HG02885 (cell line): ENCODE measurements at regions not wholly inside any gene's neighbourhood (a gene's known extent, or its start where the extent isn't known, plus 50 kb on each side); places are given as distances from the start of the nearest gene placed in this dataset.
A peak's percentile ranks its signal among the peaks of the same experiment; 100 is the strongest.

Experiments
- ATAC-seq: cut with Tn5 transposase; IDR thresholded peaks from one replicate; pipeline ENCODE4 v1.9.1; 2021; ENCODE audit warnings: mild to moderate bottlenecking; ENCODE audit not compliant: unreplicated experiment, poor library complexity

- no peak for ATAC-seq
Observed at GRCh38 chr7:130894146-130894908, 160.3 kb upstream of the KLF14 start.

GRCh38 chr7:130894909-130895750 is 161.1 kb upstream of the KLF14 start:
- ATAC-seq, result no peak

GRCh38 chr7:130896051-130896881 is 162.3 kb upstream of the KLF14 start:
- ATAC-seq, result no peak

- ATAC-seq, result peak; percentile 48
Observed at GRCh38 chr7:130896898-130897514, 163.0 kb upstream of the KLF14 start.

GRCh38 chr7:130897515-130898419 is 163.8 kb upstream of the KLF14 start:
- no peak for ATAC-seq

- ATAC-seq, result no peak
Observed at GRCh38 chr7:130899071-130899560, 165.1 kb upstream of the KLF14 start.

- ATAC-seq, result no peak
Observed at GRCh38 chr7:130899638-130900401, 165.8 kb upstream of the KLF14 start.

GRCh38 chr7:130900471-130901076 is 166.6 kb upstream of the KLF14 start:
- ATAC-seq, result no peak

GRCh38 chr7:130901209-130901783 is 167.3 kb upstream of the KLF14 start:
- no peak for ATAC-seq

GRCh38 chr7:130902755-130903357 is 168.8 kb upstream of the KLF14 start:
- ATAC-seq, result no peak

- peak; percentile 52 for ATAC-seq
Observed at GRCh38 chr7:130903358-130903974, 169.5 kb upstream of the KLF14 start.

- no peak for ATAC-seq
Observed at GRCh38 chr7:130904031-130904757, 170.2 kb upstream of the KLF14 start.

- no peak for ATAC-seq
Observed at GRCh38 chr7:130904792-130905191, 170.8 kb upstream of the KLF14 start.

GRCh38 chr7:130906575-130906974 is 172.6 kb upstream of the KLF14 start:
- no peak for ATAC-seq

- ATAC-seq, result no peak
Observed at GRCh38 chr7:130907439-130907838, 173.4 kb upstream of the KLF14 start.
